Activated CD8-positive, alpha-beta memory T cell treated with anti-CD3 and anti-CD28 coated beads, Interleukin-2, amount 50 U/mL, for 24 hours (primary cell): ENCODE measurements at regions not wholly inside any gene's neighbourhood (a gene's known extent, or its start where the extent isn't known, plus 50 kb on each side); places are given as distances from the start of the nearest gene placed in this dataset.

Source experiments
- DNase-seq: peaks from one replicate; pipeline ENCODE4 v3.0.0-alpha.2; 2020; ENCODE audit errors: extremely low read depth

GRCh38 chr12:90321369-90321768, 612.7 kb upstream of the ATP2B1 start:
- no peak for DNase-seq

GRCh38 chr12:90311561-90311960, 602.9 kb upstream of the ATP2B1 start:
- DNase-seq, result no peak

GRCh38 chr12:90305379-90305778, 596.7 kb upstream of the ATP2B1 start:
- DNase-seq, result no peak

GRCh38 chr12:90304231-90304630, 595.6 kb upstream of the ATP2B1 start:
- DNase-seq, result no peak

GRCh38 chr12:90303771-90304170, 595.1 kb upstream of the ATP2B1 start:
- no peak for DNase-seq

GRCh38 chr12:90301561-90302133, 593.0 kb upstream of the ATP2B1 start:
- DNase-seq, result no peak

- DNase-seq, result no peak
These were observed 592.5 kb upstream of the ATP2B1 start for GRCh38 chr12:90301095-90301494.

GRCh38 chr12:90299666-90300065, 591.0 kb upstream of the ATP2B1 start:
- no peak for DNase-seq

GRCh38 chr12:90299121-90299520, 590.5 kb upstream of the ATP2B1 start:
- no peak for DNase-seq

- no peak for DNase-seq
These were observed 589.8 kb upstream of the ATP2B1 start for GRCh38 chr12:90298289-90298948.

GRCh38 chr12:90295858-90296257, 587.2 kb upstream of the ATP2B1 start:
- no peak for DNase-seq

GRCh38 chr12:90292183-90292582, 583.5 kb upstream of the ATP2B1 start:
- DNase-seq, result no peak

GRCh38 chr12:90290980-90291975, 582.6 kb upstream of the ATP2B1 start:
- DNase-seq, result no peak

- DNase-seq, result no peak
These were observed 578.9 kb upstream of the ATP2B1 start for GRCh38 chr12:90287585-90287984.

GRCh38 chr12:90281154-90281868, 572.7 kb upstream of the ATP2B1 start:
- DNase-seq, result no peak

- no peak for DNase-seq
These were observed 572.0 kb upstream of the ATP2B1 start for GRCh38 chr12:90280564-90281058.

- no peak for DNase-seq
These were observed 571.4 kb upstream of the ATP2B1 start for GRCh38 chr12:90280033-90280432.

- DNase-seq, result no peak
These were observed 566.5 kb upstream of the ATP2B1 start for GRCh38 chr12:90275088-90275487.

GRCh38 chr12:90274407-90274806, 565.8 kb upstream of the ATP2B1 start:
- no peak for DNase-seq

- no peak for DNase-seq
These were observed 559.9 kb upstream of the ATP2B1 start for GRCh38 chr12:90268574-90268973.

- no peak for DNase-seq
These were observed 553.6 kb upstream of the ATP2B1 start for GRCh38 chr12:90262251-90262650.

GRCh38 chr12:90261283-90261682, 552.6 kb upstream of the ATP2B1 start:
- DNase-seq, result no peak
